ENCODE measurements at regions not wholly inside any gene's neighbourhood (a gene's known extent, or its start where the extent isn't known, plus 50 kb on each side); places are given as distances from the start of the nearest gene placed in this dataset.
"Not testable (repeated sequence)": the region's sequence is repeated elsewhere in the genome, so short reads cannot be mapped to it uniquely, and the experiment has no call there.

DNA sequence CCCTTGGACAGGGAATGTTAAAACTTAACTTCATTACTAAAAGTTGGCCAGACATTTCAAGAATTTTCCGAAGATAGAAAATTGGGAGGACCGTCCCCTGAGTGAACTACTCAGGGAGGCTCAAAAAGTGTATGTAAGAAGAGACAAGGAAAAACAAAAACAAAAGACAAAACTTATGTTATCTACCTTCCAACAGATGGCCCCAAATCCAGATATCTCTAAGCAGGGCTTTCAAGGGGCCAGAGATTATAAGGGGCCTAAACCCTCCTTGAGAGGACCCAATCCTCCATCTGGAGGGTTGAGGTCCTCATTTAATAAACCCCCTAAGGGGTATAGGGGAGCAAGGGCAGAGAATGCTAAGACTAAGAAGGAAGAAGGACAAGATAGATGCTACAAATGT, 203.6 kb downstream of the SH2D4B start:
- no peak for DNase-seq (ENCODE audit: low read depth in 2 of 3, low spot score in 1 of 3)

- no peak for DNase-seq (ENCODE audit: low read depth in 2 of 3, low spot score in 1 of 3)
These were observed 212.6 kb downstream of the SH2D4B start for GRCh38 chr10:80750268-80750667.

GRCh38 chr10:80751940-80752339, 214.2 kb downstream of the SH2D4B start:
- DNase-seq (ENCODE audit: low read depth in 2 of 3, low spot score in 1 of 3), result no peak

- DNase-seq (ENCODE audit: low read depth in 2 of 3, low spot score in 1 of 3), result no peak
These were observed 215.9 kb downstream of the SH2D4B start for GRCh38 chr10:80753612-80754011.

DNA sequence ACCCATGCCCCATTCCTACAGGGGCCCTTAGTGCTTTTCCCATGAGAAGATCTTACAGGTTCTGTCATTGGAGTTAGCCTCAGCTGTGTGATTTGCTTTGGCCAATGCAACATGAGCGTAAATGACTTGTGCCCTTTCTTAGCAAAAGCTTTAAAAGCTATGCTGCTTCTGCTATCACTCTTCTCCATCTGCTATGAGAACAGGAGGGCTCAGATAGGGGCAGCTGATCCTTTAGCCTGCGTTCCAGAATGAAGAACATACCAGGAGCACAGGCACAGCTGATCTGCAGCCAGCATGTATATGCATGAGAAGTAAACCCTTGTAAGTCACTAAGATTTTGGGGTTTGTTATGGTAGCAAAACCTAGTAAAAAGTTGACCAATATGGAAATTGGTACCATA, 218.2 kb downstream of the SH2D4B start:
- no peak for DNase-seq (ENCODE audit: low read depth in 2 of 3, low spot score in 1 of 3)

GRCh38 chr10:80759693-80760092, 222.0 kb downstream of the SH2D4B start:
- DNase-seq (ENCODE audit: low read depth in 2 of 3, low spot score in 1 of 3), result no peak

DNA sequence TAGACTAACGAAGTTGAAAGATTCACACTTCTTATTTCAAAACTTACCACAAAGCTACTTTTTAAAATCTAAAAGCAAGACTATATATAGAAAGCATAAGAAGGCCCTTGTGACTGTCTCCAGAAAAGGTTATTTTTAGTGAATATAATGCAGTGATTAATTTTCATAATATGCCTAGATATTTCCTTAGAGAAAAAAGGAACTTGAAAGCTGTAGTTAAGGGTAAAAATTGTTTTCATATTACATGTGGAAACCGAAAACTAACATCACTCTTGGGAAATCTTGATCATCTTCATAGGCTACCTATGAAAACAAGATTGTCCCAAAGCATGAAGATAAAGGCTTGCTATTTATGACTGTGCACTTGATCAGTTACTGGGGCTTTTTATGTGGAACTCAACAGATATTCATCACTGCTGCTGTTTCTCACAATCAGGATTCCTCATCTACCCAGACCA, 223.2 kb downstream of the SH2D4B start:
- no peak for DNase-seq (ENCODE audit: low read depth in 2 of 3, low spot score in 1 of 3)

- no peak for DNase-seq (ENCODE audit: low read depth in 2 of 3, low spot score in 1 of 3)
These were observed 230.3 kb downstream of the SH2D4B start for GRCh38 chr10:80767963-80768362.

- no peak for DNase-seq (ENCODE audit: low read depth in 2 of 3, low spot score in 1 of 3)
These were observed 232.0 kb downstream of the SH2D4B start for GRCh38 chr10:80769700-80770160.

DNA sequence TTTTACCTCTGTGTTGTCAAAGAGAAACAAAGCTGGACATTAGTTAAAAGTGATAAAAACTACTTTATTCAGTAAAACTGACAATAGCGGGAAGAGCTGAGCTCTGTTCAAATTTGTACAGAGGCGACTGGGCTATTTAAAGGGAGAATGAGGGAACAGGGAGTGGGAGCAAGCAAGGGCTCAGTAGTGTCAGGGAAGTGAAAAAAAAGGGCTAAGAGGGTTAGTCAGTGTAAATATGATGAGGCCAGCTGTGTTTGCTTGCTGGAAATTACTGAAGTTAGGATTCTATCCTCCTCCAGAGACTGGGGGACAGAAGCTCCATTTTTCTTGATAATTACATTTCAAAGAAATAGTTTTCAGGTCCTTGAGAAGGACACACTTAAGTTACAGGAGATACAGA, 232.5 kb downstream of the SH2D4B start:
- DNase-seq (ENCODE audit: low read depth in 2 of 3, low spot score in 1 of 3), result no peak

- no peak for DNase-seq (ENCODE audit: low read depth in 2 of 3, low spot score in 1 of 3)
These were observed 233.6 kb downstream of the SH2D4B start for GRCh38 chr10:80771285-80771684.

- no peak for DNase-seq (ENCODE audit: low read depth in 2 of 3, low spot score in 1 of 3)
These were observed 234.3 kb downstream of the SH2D4B start for GRCh38 chr10:80771902-80772555.

DNA sequence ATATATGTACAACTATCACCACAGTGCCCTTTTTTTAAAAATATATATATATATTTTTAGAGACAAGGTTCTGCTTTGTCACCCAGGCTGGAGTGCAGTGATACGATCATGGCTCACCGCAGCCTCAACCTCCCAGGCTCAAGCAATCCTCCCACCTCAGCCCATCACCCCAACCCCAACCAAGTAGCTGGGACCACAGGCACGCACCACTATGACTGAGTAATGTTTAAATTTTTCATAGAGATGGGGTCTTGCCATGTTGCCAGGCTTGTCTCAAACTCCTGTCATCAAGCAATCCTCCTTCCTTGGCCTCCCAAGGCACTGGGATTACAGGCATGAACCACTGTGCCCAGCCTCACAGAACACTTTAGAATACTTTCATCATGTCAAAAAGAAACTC, 234.9 kb downstream of the SH2D4B start:
- no peak for DNase-seq (ENCODE audit: low read depth in 2 of 3, low spot score in 1 of 3)

GRCh38 chr10:80784695-80785094, 247.0 kb downstream of the SH2D4B start:
- no peak for DNase-seq (ENCODE audit: low read depth in 2 of 3, low spot score in 1 of 3)

DNA sequence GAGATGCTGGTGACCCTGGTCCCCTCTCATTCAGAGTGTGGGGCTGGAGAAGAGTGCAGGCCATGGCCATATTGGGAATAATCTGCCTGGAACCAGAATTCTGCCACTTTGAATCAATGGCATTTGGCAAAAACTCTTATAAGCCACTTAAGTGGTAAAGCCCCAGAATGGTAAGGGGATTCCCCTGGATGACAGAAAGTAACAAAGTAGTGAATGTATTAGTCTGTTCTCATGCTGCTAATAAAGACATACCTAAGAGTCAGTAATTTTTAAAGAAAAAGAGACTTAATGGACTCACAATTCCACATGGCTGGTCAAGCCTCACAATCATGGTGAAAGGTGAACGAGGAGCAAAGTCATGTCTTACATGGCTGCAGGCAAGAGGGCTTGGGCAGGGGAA, 248.6 kb downstream of the SH2D4B start:
- no peak for DNase-seq (ENCODE audit: low read depth in 2 of 3, low spot score in 1 of 3)

DNA sequence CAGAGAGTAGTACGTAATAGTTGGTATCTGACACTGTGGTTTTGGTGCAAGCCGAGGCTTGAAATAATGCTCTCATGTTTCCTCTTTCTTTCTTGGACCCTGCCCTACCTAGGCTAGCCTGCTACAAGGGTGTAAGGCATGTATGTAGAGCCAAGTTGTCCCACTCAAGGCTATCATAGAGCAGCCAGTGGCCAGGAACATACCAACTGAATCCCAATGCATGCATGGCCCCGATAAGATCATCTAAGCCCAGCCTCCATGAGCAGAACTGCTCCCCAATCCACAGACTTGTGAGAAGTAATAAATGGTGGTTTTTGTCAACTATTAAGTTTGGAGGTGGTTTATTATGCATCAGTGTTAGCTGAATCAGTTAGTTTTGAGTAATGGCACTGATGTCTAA, 250.2 kb downstream of the SH2D4B start:
- DNase-seq (ENCODE audit: low read depth in 2 of 3, low spot score in 1 of 3), result no peak

GRCh38 chr10:80794994-80795393, 257.3 kb downstream of the SH2D4B start:
- DNase-seq (ENCODE audit: low read depth in 2 of 3, low spot score in 1 of 3), result no peak

GRCh38 chr10:80805343-80806020, 267.8 kb downstream of the SH2D4B start:
- DNase-seq (ENCODE audit: low read depth in 2 of 3, low spot score in 1 of 3), result no peak

GRCh38 chr10:80814147-80814652, 276.5 kb downstream of the SH2D4B start:
- no peak for DNase-seq (ENCODE audit: low read depth in 2 of 3, low spot score in 1 of 3)

DNA sequence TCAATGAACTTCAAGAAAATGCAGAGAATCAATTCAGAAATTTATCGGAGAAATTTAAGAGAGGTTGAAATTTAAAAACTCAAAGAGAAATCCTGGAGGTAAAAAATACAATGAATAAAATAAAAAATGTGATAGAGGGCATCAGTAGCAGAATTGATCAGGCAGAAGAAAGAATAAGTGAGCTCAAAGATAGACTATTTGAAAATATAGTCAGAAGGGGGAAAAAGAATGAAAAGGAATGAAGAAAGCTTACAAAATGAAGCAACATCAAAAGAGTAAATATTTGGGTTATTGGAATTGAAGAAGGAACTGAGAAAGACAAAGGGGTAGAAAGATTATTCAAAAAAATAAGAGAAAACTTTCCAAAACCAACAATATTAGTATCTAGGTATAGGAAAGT, 291.4 kb downstream of the SH2D4B start:
- no peak for DNase-seq (ENCODE audit: low read depth in 2 of 3, low spot score in 1 of 3)

GRCh38 chr10:80829562-80829961, 291.9 kb downstream of the SH2D4B start:
- no peak for DNase-seq (ENCODE audit: low read depth in 2 of 3, low spot score in 1 of 3)

DNA sequence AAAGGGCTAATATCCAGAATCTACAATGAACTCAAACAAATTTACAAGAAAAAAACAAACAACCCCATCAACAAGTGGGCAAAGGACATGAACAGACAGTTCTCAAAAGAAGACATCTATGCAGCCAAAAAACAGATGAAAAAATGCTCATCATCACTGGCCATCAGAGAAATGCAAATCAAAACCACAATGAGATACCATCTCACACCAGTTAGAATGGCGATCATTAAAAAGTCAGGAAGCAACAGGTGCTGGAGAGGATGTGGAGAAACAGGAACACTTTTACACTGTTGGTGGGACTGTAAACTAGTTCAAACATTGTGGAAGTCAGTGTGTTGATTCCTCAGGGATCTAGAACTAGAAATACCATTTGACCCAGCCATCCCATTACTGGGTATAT, 295.0 kb downstream of the SH2D4B start:
- not testable (repeated sequence) for DNase-seq (ENCODE audit: low read depth in 2 of 3, low spot score in 1 of 3)
